ENCODE measurements at regions not wholly inside any gene's neighbourhood (a gene's known extent, or its start where the extent isn't known, plus 50 kb on each side); places are given as distances from the start of the nearest gene placed in this dataset.
A peak's percentile ranks its signal among the peaks of the same experiment; 100 is the strongest.

DNA sequence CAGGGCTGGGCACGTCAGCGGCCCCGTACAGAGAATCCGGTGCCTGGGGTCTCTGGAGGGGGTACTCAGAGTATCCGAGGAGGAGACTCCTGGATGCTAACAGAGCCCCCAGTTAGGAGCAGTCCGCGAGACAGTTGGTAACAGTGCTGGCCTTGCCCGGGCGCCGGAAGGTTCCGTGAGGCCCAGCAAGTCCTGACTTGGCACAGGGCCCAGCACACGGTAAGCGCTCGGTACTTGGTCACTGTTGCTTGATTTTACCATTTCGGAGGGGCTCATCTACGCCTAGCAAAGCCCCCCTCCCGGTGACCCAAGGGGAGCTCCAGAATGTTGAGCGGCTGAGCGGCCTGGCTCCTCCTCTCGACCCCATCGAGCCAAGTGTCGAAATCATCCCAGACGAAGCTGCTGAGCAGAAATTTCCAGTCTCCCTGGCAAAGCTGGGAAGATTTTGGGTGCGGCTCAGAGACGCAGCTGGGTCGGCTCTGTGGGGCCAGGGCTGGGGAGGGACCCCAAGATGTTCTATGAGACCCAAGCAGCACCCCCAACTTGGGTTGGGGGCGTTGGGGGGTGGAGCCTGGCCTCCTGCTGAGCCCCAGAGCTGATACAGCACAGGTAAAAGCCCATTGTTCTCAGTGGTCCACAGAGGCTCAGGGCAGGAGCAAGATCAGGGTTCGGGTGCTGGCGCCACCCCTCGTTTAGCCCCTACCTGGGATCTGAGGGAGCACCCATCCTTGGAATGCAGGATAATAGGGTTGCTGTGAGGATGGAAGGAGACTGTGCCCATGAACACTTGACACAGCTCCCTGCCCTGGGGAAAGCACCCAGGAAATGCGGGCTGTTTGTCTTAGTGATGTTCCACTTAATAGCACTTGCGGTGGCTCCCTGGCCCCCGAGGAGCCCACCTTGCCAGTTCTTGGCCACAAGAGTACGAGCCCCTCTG lies 137.2 kb downstream of the C9orf50 start:
- Mint-ChIP-seq H3K9me3 (no peaks in the 10 kb centered on the region), H3K4me3 (peak overlapping the region; percentile 66), H3K36me3 (ENCODE audit: low read depth) (no peaks in the 10 kb centered on the region), H3K4me1 (peaks cover 58% of the 10 kb centered on the region), H3K27me3 (ENCODE audit: low read depth) (no peaks in the 10 kb centered on the region), H3K27ac (ENCODE audit: unreplicated experiment) (no peak overlapping the region)
- no peak for DNase-seq (ENCODE audit: low read depth, low spot score)
- TF ChIP-seq, protein P1, sequence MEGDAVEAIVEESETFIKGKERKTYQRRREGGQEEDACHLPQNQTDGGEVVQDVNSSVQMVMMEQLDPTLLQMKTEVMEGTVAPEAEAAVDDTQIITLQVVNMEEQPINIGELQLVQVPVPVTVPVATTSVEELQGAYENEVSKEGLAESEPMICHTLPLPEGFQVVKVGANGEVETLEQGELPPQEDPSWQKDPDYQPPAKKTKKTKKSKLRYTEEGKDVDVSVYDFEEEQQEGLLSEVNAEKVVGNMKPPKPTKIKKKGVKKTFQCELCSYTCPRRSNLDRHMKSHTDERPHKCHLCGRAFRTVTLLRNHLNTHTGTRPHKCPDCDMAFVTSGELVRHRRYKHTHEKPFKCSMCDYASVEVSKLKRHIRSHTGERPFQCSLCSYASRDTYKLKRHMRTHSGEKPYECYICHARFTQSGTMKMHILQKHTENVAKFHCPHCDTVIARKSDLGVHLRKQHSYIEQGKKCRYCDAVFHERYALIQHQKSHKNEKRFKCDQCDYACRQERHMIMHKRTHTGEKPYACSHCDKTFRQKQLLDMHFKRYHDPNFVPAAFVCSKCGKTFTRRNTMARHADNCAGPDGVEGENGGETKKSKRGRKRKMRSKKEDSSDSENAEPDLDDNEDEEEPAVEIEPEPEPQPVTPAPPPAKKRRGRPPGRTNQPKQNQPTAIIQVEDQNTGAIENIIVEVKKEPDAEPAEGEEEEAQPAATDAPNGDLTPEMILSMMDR (conservative IDR thresholded peaks at IDR 0.05), result no peak

DNA sequence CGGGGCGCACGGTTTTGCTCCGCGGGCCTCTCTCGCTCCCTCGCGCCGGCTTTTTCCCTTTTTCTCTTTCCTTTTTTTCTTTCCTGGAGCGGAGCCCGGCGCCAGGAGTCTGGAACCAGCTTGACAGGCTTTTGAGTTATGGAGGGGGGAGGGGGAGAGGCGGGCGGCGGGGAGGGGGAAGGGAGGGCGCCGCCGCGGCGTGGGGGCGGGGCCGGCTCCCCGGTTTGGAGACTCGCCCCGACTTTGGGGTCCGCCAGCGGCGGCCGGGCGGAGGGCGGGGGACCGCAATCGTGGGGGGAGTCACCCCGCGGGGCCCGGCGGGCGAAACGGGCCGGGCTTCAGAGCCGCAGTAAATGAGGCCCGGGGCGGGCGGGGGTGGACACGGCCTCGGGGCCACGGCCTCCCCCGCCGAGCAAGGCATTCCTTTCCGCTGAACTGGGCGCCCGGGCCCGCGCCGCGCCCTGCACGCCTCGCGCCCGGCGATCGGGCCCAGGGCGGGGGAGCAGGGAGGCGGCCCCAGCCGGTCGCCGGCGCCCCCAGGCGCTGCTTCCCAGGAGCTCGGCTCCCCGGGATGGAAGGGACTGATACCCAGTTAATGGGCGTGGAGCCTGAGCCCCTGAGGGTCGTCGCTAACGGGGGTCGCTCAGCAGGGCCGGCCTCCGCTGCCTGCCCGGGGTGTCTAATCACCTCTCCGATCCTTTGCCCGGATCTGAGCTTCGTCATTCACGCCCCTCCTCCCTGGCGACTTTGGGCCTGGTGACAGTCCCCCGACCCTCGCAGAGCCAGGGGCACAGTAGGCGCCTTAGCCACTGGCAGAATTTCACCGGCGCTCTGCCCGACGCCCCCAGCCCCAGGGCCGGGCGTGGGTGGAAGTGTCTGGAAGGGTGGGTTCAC lies 138.1 kb downstream of the C9orf50 start:
- TF ChIP-seq, protein P1 (conservative IDR thresholded peaks at IDR 0.05), result no peak

DNA sequence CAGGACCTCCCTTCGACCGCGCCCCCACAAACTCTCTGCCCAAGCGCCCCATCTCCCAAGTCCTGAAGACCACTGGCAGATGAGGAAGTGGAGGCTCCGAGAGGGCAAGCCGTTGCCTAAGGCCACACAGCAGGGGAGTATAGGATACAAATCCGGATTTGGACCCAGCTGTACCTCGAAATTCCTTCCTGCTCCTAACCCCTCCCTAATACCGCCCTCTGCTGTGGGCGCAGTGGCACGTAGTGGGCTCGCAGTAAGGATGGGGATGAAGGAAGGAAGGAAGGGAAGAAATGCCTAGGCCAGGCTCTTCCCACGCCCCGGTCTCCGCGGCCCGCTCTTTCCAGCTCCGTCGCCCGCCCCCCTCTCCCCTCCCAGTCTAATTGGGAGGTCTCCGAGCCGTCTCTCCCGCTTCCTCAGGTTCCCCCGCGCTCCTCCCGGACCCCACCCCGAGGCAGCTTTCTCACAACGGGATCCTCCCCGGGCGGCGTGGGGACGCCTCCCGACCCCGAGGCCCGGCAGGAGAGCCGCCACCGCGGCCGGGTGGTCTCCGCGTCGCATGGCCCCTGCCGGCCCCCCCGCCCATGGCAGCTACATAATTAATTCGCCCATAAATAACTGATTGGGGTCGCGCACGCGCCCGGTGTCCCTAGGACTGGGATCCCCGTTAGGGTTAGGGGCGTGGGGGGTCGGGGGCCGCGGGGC lies 138.9 kb downstream of the C9orf50 start:
- TF ChIP-seq, protein P1 (conservative IDR thresholded peaks at IDR 0.05), result no peak
- Mint-ChIP-seq H3K27me3 (ENCODE audit: low read depth) (no peaks in the 10 kb centered on the region), H3K36me3 (ENCODE audit: low read depth) (no peaks in the 10 kb centered on the region), H3K9me3 (no peaks in the 10 kb centered on the region), H3K4me3 (peak overlapping the region; percentile 75), H3K27ac (ENCODE audit: unreplicated experiment) (no peak overlapping the region), H3K4me1 (peaks cover 54% of the 10 kb centered on the region)
- no peak for DNase-seq (ENCODE audit: low read depth, low spot score)

More for the DNA sequence above, 138.1 kb downstream of the C9orf50 start:
- peak overlapping the region; percentile 78 for H3K27ac Mint-ChIP-seq (ENCODE audit: unreplicated experiment)
- H3K27me3 Mint-ChIP-seq (ENCODE audit: low read depth), result no peaks in the 10 kb centered on the region
- H3K4me1 Mint-ChIP-seq, result peaks cover 53% of the 10 kb centered on the region
- no peaks in the 10 kb centered on the region for H3K9me3 Mint-ChIP-seq
- H3K4me3 Mint-ChIP-seq, result peak overlapping the region; percentile 69
- H3K36me3 Mint-ChIP-seq (ENCODE audit: low read depth), result no peaks in the 10 kb centered on the region
- peak; percentile 40 for DNase-seq (ENCODE audit: low read depth, low spot score)

DNA sequence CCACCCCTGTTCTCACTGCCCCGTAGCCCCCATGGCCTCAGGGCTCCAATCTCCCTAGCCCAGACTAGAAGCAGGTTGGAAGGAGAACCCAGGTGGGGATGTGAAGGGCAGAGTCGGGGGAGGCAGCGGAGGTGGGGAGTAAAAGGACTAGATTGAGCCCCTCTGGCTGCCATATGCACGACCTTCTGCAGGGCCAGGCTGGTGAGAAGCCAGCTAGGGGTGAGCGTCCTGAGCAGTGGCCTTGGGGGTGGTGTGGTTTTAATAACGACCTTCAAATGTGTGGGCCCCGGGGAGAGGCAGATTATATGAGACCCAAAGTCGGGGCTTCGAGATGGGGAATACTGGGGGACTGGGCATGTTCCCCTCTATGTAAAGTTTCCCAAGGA lies 139.5 kb downstream of the C9orf50 start:
- Mint-ChIP-seq H3K4me3 (peak overlapping the region; percentile 75), H3K27ac (ENCODE audit: unreplicated experiment) (no peak overlapping the region), H3K4me1 (peaks cover 53% of the 10 kb centered on the region), H3K36me3 (ENCODE audit: low read depth) (no peaks in the 10 kb centered on the region), H3K9me3 (no peaks in the 10 kb centered on the region), H3K27me3 (ENCODE audit: low read depth) (no peaks in the 10 kb centered on the region)
- DNase-seq (ENCODE audit: low read depth, low spot score), result no peak
- TF ChIP-seq, protein P1 (conservative IDR thresholded peaks at IDR 0.05), result no peak

DNA sequence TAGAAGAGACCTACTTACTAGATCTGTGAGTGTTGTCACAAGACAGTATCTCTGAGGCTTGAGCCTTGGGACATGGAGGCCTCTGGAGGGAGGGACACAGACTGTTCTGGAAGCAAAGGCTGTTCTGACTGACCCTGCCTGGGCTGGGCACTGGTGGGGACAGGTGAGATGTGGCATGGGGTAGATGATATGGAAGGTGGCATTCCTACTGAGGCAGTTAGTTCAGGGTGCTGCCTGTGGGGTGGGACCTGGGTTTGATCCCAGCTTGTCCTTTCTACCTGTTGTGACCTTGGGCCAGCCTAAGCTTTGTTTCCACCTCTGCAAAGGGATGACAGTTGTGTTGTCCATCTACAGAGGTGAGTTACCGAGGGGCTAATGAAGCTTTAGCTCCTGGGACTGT lies 140.2 kb downstream of the C9orf50 start:
- no peak overlapping the region for H3K27ac Mint-ChIP-seq (ENCODE audit: unreplicated experiment)
- H3K36me3 Mint-ChIP-seq (ENCODE audit: low read depth), result no peaks in the 10 kb centered on the region
- no peaks in the 10 kb centered on the region for H3K27me3 Mint-ChIP-seq (ENCODE audit: low read depth)
- no peak for DNase-seq (ENCODE audit: low read depth, low spot score)
- H3K4me3 Mint-ChIP-seq, result peak overlapping the region; percentile 75
- H3K9me3 Mint-ChIP-seq, result no peaks in the 10 kb centered on the region
- TF ChIP-seq, protein P1 (conservative IDR thresholded peaks at IDR 0.05), result no peak
- H3K4me1 Mint-ChIP-seq, result peaks cover 48% of the 10 kb centered on the region
